GM21381 (cell line): ENCODE measurements at regions not wholly inside any gene's neighbourhood (a gene's known extent, or its start where the extent isn't known, plus 50 kb on each side); places are given as distances from the start of the nearest gene placed in this dataset.

Experiments used
- ATAC-seq: cut with Tn5 transposase; IDR thresholded peaks from one replicate; pipeline ENCODE4 v1.9.1; 2021; ENCODE audit warnings: mild to moderate bottlenecking, moderate library complexity; ENCODE audit not compliant: unreplicated experiment

DNA sequence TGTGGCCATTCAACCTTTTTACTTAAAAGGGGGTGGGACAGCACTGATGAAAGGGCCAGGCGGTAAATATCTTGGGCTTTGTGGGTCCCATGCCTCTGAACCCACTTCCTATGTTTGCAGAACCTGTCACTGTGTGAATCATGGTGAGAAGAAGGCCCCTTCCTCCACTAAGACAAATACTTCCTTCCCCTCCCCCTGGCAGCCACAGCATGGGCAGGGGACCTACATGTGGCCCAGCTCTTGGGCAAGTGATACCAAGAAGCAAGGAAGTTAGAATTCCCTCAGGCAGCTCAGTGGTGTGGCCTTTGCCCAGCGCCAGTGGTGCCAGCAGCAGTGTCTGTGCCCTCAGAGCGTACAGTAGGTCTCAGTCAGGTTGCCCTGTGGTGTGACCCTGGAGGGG lies 168.6 kb downstream of the TRIM33 start:
- no peak for ATAC-seq

DNA sequence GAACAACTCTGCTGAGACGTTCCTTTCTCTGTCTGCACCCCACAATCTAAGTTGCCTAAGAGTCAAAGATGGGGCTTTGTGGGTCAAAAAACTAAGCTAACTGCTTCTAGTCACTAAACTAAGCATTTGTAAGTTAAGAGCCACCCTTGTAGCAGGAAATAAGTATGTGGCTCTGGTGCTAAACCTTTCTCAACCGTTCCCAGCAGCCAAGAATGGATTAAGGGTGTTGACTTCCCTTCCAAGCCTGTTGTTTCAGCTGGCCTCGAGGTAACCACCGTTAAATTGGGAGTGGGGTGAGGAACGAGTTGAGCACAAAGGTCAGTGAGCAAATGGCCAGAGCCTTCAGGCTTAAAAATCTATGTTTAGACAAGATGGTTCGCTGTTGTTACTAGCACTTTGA lies 169.1 kb downstream of the TRIM33 start:
- ATAC-seq = no peak

DNA sequence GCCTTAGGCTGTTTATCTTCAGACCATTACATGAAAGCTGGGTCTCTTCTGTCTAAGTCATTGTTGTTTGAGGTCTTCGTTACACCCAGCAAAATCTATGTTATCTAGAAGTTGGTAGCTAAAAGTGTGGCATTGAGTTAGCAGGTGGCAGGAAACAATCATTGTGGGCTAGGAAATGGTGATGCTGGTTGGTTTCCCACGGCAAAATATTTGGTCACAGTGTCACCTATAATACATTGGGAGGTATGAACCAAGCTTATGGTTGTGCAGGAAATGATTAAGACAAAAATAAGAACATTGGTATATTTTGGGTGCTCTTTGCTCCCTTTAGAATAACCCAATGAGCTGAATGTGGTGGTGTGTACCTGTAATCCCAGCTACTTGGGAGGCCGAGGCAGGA lies 169.7 kb downstream of the TRIM33 start:
- ATAC-seq = no peak

- no peak for ATAC-seq
These were observed 170.1 kb downstream of the TRIM33 start for GRCh38 chr1:114340892-114341291.

- ATAC-seq = no peak
These were observed 171.6 kb downstream of the TRIM33 start for GRCh38 chr1:114339379-114339778.

DNA sequence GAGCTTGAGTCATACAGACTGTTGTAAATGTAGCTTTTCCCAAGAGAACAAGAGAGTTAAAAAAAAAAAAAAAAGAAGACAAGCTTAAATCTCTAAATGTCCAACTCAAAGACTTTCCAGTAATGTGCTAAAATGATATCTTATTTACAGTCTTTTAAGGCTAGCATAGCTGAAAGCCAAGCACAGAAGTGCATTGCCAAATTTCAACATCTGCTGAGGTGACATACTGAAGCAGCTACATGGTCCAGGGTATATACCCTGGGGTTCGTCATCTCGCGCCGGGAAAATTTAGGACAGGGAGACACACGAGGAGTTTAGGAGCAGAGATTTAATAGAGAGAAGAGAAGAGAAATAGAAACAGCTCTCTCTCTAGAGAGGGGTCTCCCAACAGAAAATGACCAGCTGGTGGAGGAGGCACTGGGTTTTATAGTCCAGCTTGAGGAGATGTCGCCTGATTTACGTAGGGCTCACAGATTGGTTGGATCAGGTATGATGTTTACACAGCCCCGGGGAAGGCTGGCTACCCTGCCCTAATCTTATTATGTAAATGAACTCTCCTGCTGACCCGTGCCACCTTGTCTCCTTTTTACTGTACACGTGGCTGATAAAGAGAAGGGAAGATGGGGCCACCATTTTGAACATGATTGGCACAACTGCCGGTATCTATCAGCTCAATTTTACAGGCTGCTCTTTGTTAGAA lies 172.7 kb downstream of the TRIM33 start:
- ATAC-seq = no peak

GRCh38 chr1:114337417-114337816 lies 173.6 kb downstream of the TRIM33 start:
- no peak for ATAC-seq

DNA sequence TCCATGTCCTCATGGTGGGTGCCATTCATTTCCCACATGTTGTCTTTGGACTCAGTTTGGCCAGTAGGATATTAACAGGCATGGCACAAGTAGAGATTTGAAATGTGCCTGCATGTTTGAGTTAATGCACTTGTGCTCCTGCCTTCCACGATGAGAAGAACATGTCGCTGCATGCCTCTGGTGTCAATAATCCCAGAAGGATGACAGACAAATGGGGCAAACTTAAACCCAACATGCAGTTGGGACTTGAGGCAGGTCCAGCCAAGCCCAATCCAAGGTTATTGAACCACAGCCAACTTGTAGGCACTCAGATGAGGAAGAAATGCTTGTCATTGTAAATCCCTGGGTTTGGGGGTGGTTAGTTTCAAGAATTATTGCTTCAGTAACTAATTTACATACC lies 174.6 kb downstream of the TRIM33 start:
- ATAC-seq = no peak

DNA sequence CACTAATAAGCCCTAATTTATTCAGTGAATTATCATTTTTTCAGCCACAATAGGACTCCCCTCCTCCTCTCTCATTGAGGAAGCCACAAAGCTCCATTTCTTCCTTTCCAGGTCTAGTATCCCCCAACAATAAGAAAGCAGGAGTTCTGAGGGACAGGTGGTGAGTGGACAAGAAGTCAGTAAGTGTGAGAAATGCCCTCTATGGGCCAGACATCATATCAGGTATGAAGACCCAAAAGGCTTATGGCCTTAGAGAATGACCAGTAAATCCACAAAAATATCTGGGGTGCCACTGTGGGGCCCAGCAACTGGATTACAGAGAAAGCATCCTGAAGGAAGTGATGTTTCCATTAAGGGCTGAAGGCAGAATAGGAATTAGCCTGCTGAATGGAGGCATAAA lies 175.7 kb downstream of the TRIM33 start:
- no peak for ATAC-seq

DNA sequence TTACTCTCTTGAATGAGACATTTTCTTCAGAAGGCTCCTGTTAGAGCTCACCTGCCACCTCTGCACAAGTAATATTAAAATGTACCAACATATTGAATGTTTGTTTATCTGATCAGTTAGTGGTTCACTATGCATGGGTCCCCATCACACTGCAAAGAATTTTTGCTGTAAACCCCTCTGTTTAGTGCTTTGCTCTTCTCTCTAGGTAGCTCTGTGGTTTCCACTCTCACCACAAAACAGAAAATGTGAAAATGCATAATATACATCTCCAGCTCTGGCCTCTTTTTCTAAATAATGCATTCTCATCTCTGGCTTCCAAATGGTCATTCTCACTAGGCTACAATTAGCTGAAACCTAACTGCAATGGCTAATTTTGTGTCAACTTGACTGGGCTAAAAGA lies 176.7 kb downstream of the TRIM33 start:
- no peak for ATAC-seq

- ATAC-seq = no peak
These were observed 177.3 kb downstream of the TRIM33 start for GRCh38 chr1:114333690-114334089.

DNA sequence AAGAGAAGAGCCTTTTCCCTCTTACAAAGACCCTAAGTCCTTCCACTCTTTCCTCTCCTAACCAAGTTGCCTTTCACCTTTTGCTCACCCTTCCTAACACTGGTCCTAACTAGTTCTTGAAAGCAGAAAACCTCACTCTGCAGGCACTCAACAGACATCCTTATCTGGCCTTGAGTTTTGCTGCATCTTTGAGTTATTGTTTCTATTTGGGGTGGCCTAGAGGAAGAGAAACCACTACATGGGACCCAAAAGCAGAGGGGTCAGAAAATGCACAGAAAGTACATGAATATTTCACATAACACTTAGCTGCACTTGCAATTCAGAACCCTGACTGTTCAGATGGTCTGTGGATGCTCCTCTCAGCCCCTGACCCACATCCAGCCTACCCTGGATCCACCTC lies 178.3 kb upstream of the SYT6 start:
- ATAC-seq = no peak

DNA sequence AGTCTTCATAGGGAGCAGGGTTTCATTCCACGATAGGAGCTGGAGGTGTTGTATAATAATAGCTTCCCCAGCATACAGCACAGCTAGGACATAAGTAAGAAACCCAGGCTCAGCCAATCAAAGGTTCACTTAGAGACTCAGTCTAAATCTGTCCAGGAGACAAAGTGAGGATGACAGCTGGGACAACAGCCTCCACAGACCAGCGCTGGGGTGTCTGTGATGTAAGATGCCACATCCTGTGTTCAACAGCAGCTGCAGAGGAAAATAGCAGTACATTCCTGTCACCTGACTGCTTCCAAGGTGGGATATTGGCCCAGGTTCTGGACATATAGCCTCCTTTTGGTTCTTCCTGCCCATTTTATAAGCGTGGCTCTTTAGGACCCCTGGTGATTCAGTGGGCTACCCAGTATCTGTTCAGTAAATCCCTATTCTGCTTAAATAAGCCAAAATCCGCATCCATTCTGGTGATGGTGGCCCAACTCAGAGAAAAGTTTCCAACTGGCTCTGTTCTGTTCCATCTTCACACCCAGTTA lies 176.8 kb upstream of the SYT6 start:
- ATAC-seq = no peak

DNA sequence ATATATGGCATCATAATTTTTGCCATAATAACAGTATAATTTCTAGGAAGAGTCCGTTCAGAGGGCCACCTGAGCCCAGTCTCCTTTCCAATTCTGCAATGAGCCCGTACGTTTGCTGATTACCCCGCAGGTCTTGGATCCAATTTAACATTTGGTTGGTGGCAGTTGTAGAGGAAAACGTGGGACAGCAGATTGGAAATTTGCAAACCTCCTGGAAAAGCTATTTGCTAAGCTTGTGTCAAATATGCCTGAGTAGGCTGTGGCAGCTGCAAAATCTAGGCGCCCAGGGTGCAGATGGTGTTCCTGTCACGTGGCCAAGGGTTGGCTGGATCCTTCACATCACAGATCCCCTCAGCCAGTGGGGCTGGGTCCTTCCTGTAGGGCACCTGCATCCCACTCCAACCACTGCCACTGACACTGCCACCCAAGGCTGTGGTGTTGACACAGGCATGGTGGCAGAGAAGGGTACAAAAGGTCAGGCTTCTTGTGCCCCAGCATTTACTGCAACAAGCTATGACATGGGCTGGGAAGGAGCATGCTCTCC lies 174.8 kb upstream of the SYT6 start:
- no peak for ATAC-seq

GRCh38 chr1:114324662-114324965 lies 170.9 kb upstream of the SYT6 start:
- no peak for ATAC-seq

DNA sequence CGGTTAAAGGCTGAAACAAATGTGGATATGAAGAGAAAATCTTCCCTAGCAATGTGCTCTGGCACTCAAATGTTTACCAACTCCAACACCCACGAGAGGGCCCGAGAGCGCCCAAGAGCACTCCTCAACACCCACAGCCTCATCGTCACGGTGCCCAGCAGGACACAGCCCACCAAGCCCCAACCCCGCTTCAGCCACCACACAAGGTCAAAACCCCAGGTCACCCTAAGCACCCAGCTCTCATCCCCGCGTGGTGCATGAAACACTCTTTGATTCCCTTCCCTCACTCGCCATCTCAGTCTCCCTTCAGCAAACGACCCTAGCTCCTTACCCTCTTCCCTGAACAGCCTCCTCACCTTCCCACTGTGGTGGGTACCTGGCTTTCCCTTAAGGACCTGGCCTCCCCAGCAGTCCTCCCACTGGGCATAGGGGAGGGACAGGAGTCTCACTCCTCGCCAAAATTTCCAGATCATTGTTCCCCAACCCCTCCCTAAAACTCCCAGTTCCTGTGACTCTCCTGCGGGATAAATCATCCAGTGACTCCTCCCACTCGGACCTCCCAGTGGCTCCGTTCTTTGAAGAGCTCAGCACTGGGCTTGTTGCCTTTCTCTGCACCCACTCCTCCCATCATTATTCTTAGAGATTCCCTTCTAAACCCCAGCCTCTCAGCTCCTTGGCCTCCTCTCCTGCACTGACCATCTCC lies 170.4 kb upstream of the SYT6 start:
- ATAC-seq = no peak

DNA sequence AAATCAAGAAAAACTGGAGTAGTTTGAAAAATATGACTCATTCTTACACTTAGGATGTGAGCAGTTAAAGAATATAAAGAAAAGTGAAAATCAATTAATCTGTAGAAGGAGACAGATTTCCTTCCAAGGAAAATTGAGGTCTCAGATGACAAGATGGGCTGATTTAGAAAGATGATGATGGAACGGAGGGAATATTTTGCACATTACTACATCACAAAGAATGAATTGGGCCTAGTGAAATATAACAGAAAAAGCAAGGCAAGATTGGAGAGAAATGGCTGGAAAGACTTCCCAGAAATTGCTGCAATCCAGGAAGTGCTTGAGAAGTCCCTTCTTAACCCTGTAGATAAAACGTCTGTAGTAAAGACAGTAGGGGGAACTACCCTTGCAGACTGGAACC lies 169.1 kb upstream of the SYT6 start:
- no peak for ATAC-seq

GRCh38 chr1:114322207-114322606 lies 168.5 kb upstream of the SYT6 start:
- no peak for ATAC-seq

DNA sequence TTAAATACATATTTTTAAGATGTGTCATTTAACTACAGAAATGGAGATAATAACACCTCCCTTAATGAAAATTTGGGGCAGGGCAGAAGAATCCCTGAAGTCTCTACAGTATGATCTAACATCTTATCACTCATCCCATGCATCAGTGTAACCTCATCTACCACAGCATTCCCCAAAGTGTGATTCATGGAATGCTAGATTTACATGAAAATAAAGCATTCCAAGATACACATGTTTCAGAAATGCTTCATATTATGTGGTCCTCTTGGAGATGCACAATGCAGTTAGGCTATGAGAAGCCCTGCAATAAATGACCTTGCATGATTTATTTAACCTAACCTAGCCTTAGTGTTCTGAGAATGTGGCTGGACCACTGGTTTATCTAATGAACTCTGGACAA lies 166.9 kb upstream of the SYT6 start:
- ATAC-seq = no peak

DNA sequence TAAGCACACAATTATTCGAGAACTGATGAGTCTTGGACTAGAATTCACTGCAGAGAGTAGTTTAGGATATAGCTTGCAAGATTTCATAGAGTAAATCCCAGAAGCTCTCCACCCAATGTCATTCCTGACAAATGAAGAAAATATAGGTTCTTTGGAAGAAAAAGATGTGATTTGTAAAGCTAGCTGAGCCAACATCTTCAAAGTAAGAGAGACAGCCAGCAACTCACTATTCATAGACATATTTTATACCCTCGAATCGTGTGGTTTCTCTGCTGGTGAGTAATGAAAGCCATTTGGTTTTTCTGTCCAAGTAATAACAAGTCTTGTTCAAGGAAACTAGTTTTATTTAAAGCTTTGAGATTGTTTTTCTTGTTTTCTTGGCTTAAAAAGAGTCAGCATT lies 165.7 kb upstream of the SYT6 start:
- ATAC-seq = no peak

GRCh38 chr1:114318961-114319360 lies 165.3 kb upstream of the SYT6 start:
- ATAC-seq = no peak

DNA sequence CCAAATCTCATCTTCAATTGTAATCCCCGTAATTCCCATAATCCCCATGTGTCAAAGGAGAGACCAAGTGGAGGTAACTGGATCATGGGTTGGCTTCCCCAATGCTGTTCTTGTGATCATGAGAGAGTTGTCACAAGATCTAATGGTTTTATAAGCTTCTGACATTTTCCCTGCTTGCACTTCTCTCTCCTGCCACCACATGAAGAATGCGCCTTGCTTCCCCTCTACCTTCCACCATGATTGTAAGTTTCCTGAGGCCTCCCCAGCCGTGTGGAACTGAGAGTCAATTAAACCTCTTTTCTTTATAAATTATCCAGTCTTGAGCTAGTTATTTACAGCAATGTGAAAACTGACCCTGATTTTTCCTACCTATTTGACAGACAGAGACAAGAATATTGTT lies 162.5 kb upstream of the SYT6 start:
- no peak for ATAC-seq
